Mesenchymal stem cell (in vitro differentiated cells and primary cell): ENCODE measurements at regions not wholly inside any gene's neighbourhood (a gene's known extent, or its start where the extent isn't known, plus 50 kb on each side); places are given as distances from the start of the nearest gene placed in this dataset.

ENCODE experiments used
- DNase-seq: peaks from one replicate; pipeline ENCODE4 v3.0.0-alpha.2; 2013
- H2AFZ ChIP-seq: one replicate; pipeline ENCODE4 v1.6.1; 2013; ENCODE audit warnings: low read depth, mild to moderate bottlenecking, control low read depth, inconsistent platforms, low read length, moderate library complexity
- H2AK5ac ChIP-seq: 2 replicates; pipeline ENCODE4 v1.6.1; 2013; ENCODE audit warnings: low read length, moderate library complexity, mild to moderate bottlenecking, inconsistent platforms; ENCODE audit not compliant: severe bottlenecking
- H2BK120ac ChIP-seq: one replicate; pipeline ENCODE4 v1.6.1; 2013; ENCODE audit warnings: low read depth, mild to moderate bottlenecking, inconsistent platforms, low read length, moderate library complexity
- H2BK12ac ChIP-seq, 2 experiments: one replicate each; pipeline ENCODE4 v1.6.1; 2013; ENCODE audit warnings: inconsistent platforms in 2 of 2, low read length in 2 of 2, mild to moderate bottlenecking in 2 of 2, moderate library complexity in 2 of 2, control low read depth in 1 of 2
- H2BK15ac ChIP-seq: one replicate; pipeline ENCODE4 v1.6.1; 2013; ENCODE audit warnings: mild to moderate bottlenecking, low read depth, inconsistent platforms; ENCODE audit not compliant: poor library complexity, severe bottlenecking
- H2BK5ac ChIP-seq: 2 replicates; pipeline ENCODE4 v1.6.1; 2013; ENCODE audit warnings: low read depth, mild to moderate bottlenecking, low read length, control low read depth, inconsistent platforms; ENCODE audit not compliant: poor library complexity, severe bottlenecking
- H3K14ac ChIP-seq, 2 experiments: one replicate each; pipeline ENCODE4 v1.6.1; 2013; ENCODE audit warnings: inconsistent platforms in 2 of 2, low read length in 2 of 2, control low read depth in 1 of 2, mild to moderate bottlenecking in 1 of 2, moderate library complexity in 1 of 2
- H3K18ac ChIP-seq, 2 experiments: one replicate each; pipeline ENCODE4 v1.6.1; 2013; ENCODE audit warnings: inconsistent platforms in 2 of 2, low read length in 2 of 2, control low read depth in 1 of 2, low read depth in 1 of 2, mild to moderate bottlenecking in 1 of 2
- H3K23ac ChIP-seq, 2 experiments: one replicate each; pipeline ENCODE4 v1.6.1; 2013; ENCODE audit warnings: inconsistent platforms in 2 of 2, low read length in 2 of 2, mild to moderate bottlenecking in 2 of 2, moderate library complexity in 2 of 2, control low read depth in 1 of 2
- H3K27ac ChIP-seq: 2 replicates; pipeline ENCODE4 v1.5.1; 2013; ENCODE audit warnings: mild to moderate bottlenecking, moderate library complexity, low read length, control low read depth, inconsistent platforms; ENCODE audit not compliant: poor library complexity, severe bottlenecking
- H3K27me3 ChIP-seq, 2 experiments: 2 replicates each; pipeline versions ENCODE4 v1.6.1 to v1.7.0; 2013; ENCODE audit warnings: low read length in 2 of 2, mild to moderate bottlenecking in 2 of 2, moderate library complexity in 2 of 2, control low read depth in 1 of 2, inconsistent platforms in 1 of 2; ENCODE audit not compliant: control insufficient read depth in 1 of 2, insufficient read depth in 1 of 2
- H3K36me3 ChIP-seq, 2 experiments: 2 replicates each; pipeline versions ENCODE4 v1.6.1 to v1.7.0; 2013; ENCODE audit warnings: low read length in 2 of 2, control low read depth in 1 of 2, inconsistent platforms in 1 of 2, low read depth in 1 of 2, mild to moderate bottlenecking in 1 of 2; ENCODE audit not compliant: insufficient read depth in 2 of 2, control insufficient read depth in 1 of 2
- H3K4ac ChIP-seq, 2 experiments: one replicate each; pipeline ENCODE4 v1.6.1; 2013; ENCODE audit warnings: inconsistent platforms in 2 of 2, low read length in 2 of 2, mild to moderate bottlenecking in 2 of 2, moderate library complexity in 2 of 2, control low read depth in 1 of 2, low read depth in 1 of 2
- H3K4me1 ChIP-seq: 2 replicates; pipeline ENCODE4 v1.6.1; 2013; ENCODE audit warnings: low read depth, low read length, control low read depth; ENCODE audit not compliant: control insufficient read depth, insufficient read depth
- H3K4me2 ChIP-seq: 2 replicates; pipeline ENCODE4 v1.6.1; 2013; ENCODE audit warnings: low read length, mild to moderate bottlenecking, inconsistent platforms; ENCODE audit not compliant: poor library complexity, severe bottlenecking
- H3K4me3 ChIP-seq, 2 experiments: 2 replicates each; pipeline versions ENCODE4 v1.5.1 to v1.7.0; 2013; ENCODE audit warnings: low read length in 2 of 2, mild to moderate bottlenecking in 2 of 2, control low read depth in 1 of 2, low read depth in 1 of 2; ENCODE audit not compliant: insufficient read depth in 1 of 2
- H3K79me1 ChIP-seq: replicated peaks from 2 replicates; pipeline ENCODE4 v1.6.1; 2013; ENCODE audit warnings: mild to moderate bottlenecking, control low read depth, low read length, inconsistent platforms; ENCODE audit not compliant: poor library complexity, severe bottlenecking
- H3K9ac ChIP-seq: 2 replicates; pipeline ENCODE4 v1.7.0; 2013; ENCODE audit warnings: mild to moderate bottlenecking, low read length, moderate library complexity
- H3K9me3 ChIP-seq: 2 replicates; pipeline ENCODE4 v1.7.0; 2013; ENCODE audit warnings: mild to moderate bottlenecking, low read length; ENCODE audit not compliant: control insufficient read depth
- H4K8ac ChIP-seq: one replicate; pipeline ENCODE4 v1.6.1; 2013; ENCODE audit warnings: inconsistent platforms, mild to moderate bottlenecking, low read length, moderate library complexity
- H4K91ac ChIP-seq: one replicate; pipeline ENCODE4 v1.6.1; 2013; ENCODE audit warnings: mild to moderate bottlenecking, low read length, inconsistent platforms
- WGBS: methylation state at CpG from one replicate; pipeline ENCODE4 v1.1.7; 2013; ENCODE audit warnings: mixed read lengths; 5-methylcytosine and 5-hydroxymethylcytosine counted together

DNA sequence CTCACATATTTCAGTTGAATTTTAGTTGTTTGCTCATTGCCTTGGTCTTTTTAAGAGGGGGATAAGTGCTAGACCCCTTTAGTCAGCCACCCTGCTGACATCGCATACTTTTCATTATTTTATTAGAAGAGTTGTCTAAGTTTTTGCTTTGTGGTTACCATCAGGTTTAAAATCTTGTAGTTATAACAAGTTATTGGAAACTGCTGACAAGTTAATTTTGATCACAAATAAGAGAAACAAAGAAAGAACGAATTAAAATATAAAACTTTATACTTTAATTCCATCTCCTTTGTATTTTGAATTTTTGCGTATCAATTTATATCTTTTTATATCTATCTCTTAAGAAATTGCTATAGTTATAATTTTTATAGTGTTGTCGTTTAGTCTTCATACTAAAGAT lies 679.7 kb downstream of the TECRL start:
- no peak overlapping the region for H2BK120ac ChIP-seq
- no peak overlapping the region for H3K18ac ChIP-seq
- H2BK5ac ChIP-seq, result no peak overlapping the region
- no peak overlapping the region for H4K8ac ChIP-seq
- H3K27ac ChIP-seq, result no peak overlapping the region
- peaks cover 2% of the 10 kb centered on the region for H3K4me1 ChIP-seq
- H3K79me1 ChIP-seq, result no peaks in the 10 kb centered on the region
- no peak for DNase-seq
- WGBS, result no CpG with 5 or more reads among the region's 4 CpGs
- no peaks in the 10 kb centered on the region for H3K27me3 ChIP-seq
- H3K4me2 ChIP-seq, result no peak overlapping the region
- no peak overlapping the region for H2AFZ ChIP-seq
- H3K14ac ChIP-seq, result no peak overlapping the region
- no peak overlapping the region for H2AK5ac ChIP-seq
- no peak overlapping the region for H3K4ac ChIP-seq
- H3K36me3 ChIP-seq, result no peaks in the 10 kb centered on the region
- no peak overlapping the region for H2BK12ac ChIP-seq
- no peak overlapping the region for H3K4me3 ChIP-seq
- no peaks in the 10 kb centered on the region for H3K9me3 ChIP-seq
- H3K23ac ChIP-seq, result no peak overlapping the region
- no peak overlapping the region for H2BK15ac ChIP-seq
- H3K9ac ChIP-seq, result no peak overlapping the region
- no peak overlapping the region for H4K91ac ChIP-seq

DNA sequence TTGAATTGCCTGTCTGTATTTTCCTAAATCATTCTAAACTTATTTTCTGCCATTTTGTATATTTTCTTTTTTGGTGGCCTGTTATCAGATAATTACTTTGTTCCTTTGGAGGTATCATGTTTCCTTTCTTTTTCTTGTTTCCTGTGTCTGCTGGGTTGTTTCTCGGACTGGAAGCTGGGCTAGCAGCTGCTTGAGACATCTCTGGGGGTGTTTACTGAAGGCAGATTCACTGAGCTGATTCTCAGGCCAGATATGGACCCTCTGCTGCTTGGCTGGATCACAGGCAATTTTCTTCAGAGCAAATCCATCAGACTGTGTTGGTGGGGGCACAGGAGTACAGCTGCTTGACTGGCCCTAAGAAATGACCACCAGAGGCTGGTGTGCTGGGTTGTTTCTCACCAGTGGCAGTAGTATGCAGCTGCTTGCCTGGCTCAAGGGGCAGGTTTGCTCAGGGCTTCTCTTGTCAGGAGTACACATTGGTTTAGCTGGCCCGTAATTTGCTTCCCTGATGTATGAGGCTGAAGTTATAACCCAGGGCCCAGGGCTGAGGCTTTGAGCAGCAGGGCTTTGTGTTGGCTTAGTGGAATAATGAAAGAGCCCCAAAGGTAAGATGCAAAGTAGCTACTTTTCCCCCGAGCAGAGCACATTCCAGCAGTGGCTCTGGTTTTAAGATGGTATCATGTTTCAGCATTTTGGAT lies 680.6 kb downstream of the TECRL start:
- no peak overlapping the region for H4K91ac ChIP-seq
- H3K14ac ChIP-seq, result no peak overlapping the region
- no peak overlapping the region for H2AK5ac ChIP-seq
- H3K4me1 ChIP-seq, result peaks cover 2% of the 10 kb centered on the region
- no peak overlapping the region for H2BK5ac ChIP-seq
- H2BK12ac ChIP-seq, result no peak overlapping the region
- no peak overlapping the region for H2AFZ ChIP-seq
- H3K27ac ChIP-seq, result no peak overlapping the region
- no peak overlapping the region for H4K8ac ChIP-seq
- no peaks in the 10 kb centered on the region for H3K27me3 ChIP-seq
- peak overlapping the region in 1 of 2 experiments; percentile 17 for H3K23ac ChIP-seq
- 26% methylated on average over 3 of the region's 3 CpGs for WGBS
- H3K9me3 ChIP-seq, result no peaks in the 10 kb centered on the region
- no peak overlapping the region for H3K4me3 ChIP-seq
- H3K4ac ChIP-seq, result peak overlapping the region in 1 of 2 experiments; percentile 51
- no peaks in the 10 kb centered on the region for H3K79me1 ChIP-seq
- H3K18ac ChIP-seq, result peak overlapping the region in 1 of 2 experiments; percentile 43
- H3K36me3 ChIP-seq, result no peaks in the 10 kb centered on the region
- DNase-seq, result no peak
- H3K4me2 ChIP-seq, result no peak overlapping the region
- H2BK15ac ChIP-seq, result no peak overlapping the region
- no peak overlapping the region for H3K9ac ChIP-seq
- no peak overlapping the region for H2BK120ac ChIP-seq

DNA sequence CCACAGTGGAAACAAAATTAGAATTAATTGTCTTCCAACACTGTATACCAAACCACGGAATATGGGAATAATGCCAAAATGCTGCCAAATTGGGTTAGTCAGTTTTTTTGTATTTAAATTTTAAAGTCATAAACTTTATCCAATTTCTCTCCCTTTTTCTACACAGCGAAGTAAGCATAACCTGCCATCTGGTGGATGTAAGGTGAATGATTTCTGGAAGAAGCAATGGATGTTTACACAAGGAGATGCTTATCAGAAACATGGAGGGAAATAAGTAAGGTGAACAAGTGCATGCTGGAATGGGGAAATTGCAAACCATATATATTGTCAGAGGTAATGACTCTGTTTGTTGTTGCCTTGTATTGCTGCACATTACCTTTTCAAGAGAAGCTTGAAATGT lies 691.9 kb downstream of the TECRL start:
- Histone ChIP-seq H3K36me3 (no peaks in the 10 kb centered on the region), H3K27me3 (no peaks in the 10 kb centered on the region), H3K79me1 (no peaks in the 10 kb centered on the region), H3K4me2 (no peak overlapping the region), H2AFZ (no peak overlapping the region), H3K4me3 (no peak overlapping the region), H3K27ac (no peak overlapping the region), H3K14ac (no peak overlapping the region), H2BK5ac (no peak overlapping the region), H3K4ac (no peak overlapping the region), H3K18ac (no peak overlapping the region), H2BK15ac (no peak overlapping the region), H4K91ac (no peak overlapping the region), H3K9me3 (no peaks in the 10 kb centered on the region), H2BK12ac (no peak overlapping the region), H3K23ac (no peak overlapping the region), H4K8ac (no peak overlapping the region), H2BK120ac (no peak overlapping the region), H3K9ac (no peak overlapping the region), H2AK5ac (no peak overlapping the region), H3K4me1 (no peaks in the 10 kb centered on the region)
- peak; percentile 5 for DNase-seq
- WGBS, result 62% methylated on average over 1 of the region's 2 CpGs

DNA sequence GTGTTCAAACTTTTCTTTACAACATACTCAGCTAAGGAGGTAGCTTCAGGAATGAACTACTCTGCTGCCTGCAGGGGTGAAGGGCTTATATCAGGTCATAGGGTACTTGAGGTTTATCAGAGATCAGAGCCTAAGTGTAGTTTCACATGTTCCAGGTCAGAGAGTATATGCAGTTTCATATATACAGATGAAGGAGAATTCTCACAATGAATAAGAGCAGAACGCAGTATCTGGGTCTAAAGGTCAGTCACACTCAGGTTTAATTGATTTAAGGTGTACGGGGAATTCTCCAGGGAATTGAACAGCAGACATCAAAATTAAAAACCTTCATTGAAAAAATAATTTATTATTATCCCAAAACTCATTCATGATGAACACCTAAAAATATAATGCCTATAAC lies 700.6 kb downstream of the TECRL start:
- Histone ChIP-seq H3K9me3 (no peaks in the 10 kb centered on the region), H3K36me3 (no peaks in the 10 kb centered on the region), H3K14ac (no peak overlapping the region), H2BK120ac (no peak overlapping the region), H4K91ac (no peak overlapping the region), H2AFZ (no peak overlapping the region), H3K79me1 (no peaks in the 10 kb centered on the region), H3K23ac (no peak overlapping the region), H3K18ac (no peak overlapping the region), H3K4ac (no peak overlapping the region), H2BK5ac (no peak overlapping the region), H3K4me3 (no peak overlapping the region), H2AK5ac (no peak overlapping the region), H3K27ac (no peak overlapping the region), H3K27me3 (no peaks in the 10 kb centered on the region), H3K4me2 (no peak overlapping the region), H3K9ac (no peak overlapping the region), H3K4me1 (no peaks in the 10 kb centered on the region), H4K8ac (no peak overlapping the region), H2BK15ac (no peak overlapping the region), H2BK12ac (no peak overlapping the region)
- 94% methylated on average over 2 of the region's 2 CpGs for WGBS
- DNase-seq, result no peak
